T-cell (primary cell): ENCODE measurements at regions not wholly inside any gene's neighbourhood (a gene's known extent, or its start where the extent isn't known, plus 50 kb on each side); places are given as distances from the start of the nearest gene placed in this dataset.

ENCODE experiments used
- ATAC-seq, 4 experiments: fragments of 200-7000 bp in 3 of 4; fragments of 150-1000 bp in 1 of 4; cut with Tn5 transposase; replicated peaks in 1 of 4; 1 replicate in 3 of 4; 2 replicates in 1 of 4; pipeline ENCODE4 v1.10.0; 2021; ENCODE audit warnings: moderate library complexity in 3 of 4, mild to moderate bottlenecking in 2 of 4, moderate number of reproducible peaks in 1 of 4
- CTCF ChIA-PET, 2 donors: fragments of 300-600 bp; sonication (Branson Sonifier 250); formaldehyde crosslinking; loops; one replicate each; lab custom pipeline; 2022; ENCODE audit warnings: antibody characterized with exemption in 2 of 2; lab: Charles Lee
- POLR2A ChIA-PET, 2 donors: fragments of 300-600 bp; sonication (Branson Sonifier 250); formaldehyde crosslinking; loops; one replicate each; lab custom pipeline; 2022; ENCODE audit warnings: antibody characterized with exemption in 2 of 2; lab: Charles Lee
- DNase-seq, 35 experiments: peaks; one replicate each; pipeline versions ENCODE4 v3.0.0 to v3.0.0-alpha.2; 2013 to 2023
- H3K27ac ChIP-seq: one replicate; pipeline ENCODE4 v1.5.1; 2013; ENCODE audit warnings: low read length
- H3K27me3 ChIP-seq, 2 experiments: replicated peaks in 1 of 2; 1 replicate in 1 of 2; 2 replicates in 1 of 2; pipeline versions ENCODE4 v1.6.1 to v1.7.0; 2013; ENCODE audit warnings: low read length in 1 of 2, mixed read lengths in 1 of 2; ENCODE audit not compliant: control insufficient read depth in 2 of 2, insufficient read depth in 2 of 2; ENCODE audit errors: extremely low read depth in 1 of 2
- H3K36me3 ChIP-seq, 2 donors: 1 replicate in 1 of 2; 2 replicates in 1 of 2; pipeline versions ENCODE4 v1.6.1 to v1.7.0; 2013; ENCODE audit warnings: low read length in 1 of 2; ENCODE audit not compliant: control insufficient read depth in 2 of 2, insufficient read depth in 1 of 2; ENCODE audit errors: extremely low read depth in 1 of 2
- H3K4me1 ChIP-seq, 2 experiments: 1 replicate in 1 of 2; 2 replicates in 1 of 2; pipeline versions ENCODE4 v1.6.1 to v1.7.0; 2013; ENCODE audit warnings: low read length in 2 of 2, mixed read lengths in 1 of 2; ENCODE audit not compliant: insufficient read depth in 2 of 2, control insufficient read depth in 1 of 2; ENCODE audit errors: extremely low read depth in 1 of 2
- H3K4me3 ChIP-seq, 2 donors: 1 replicate in 1 of 2; 2 replicates in 1 of 2; pipeline versions ENCODE4 v1.5.1 to v1.7.0; 2013; ENCODE audit warnings: mild to moderate bottlenecking in 2 of 2, low read length in 1 of 2, moderate library complexity in 1 of 2; ENCODE audit not compliant: control insufficient read depth in 1 of 2; ENCODE audit errors: extremely low read depth in 1 of 2
- H3K9me3 ChIP-seq: 2 replicates; pipeline ENCODE4 v1.7.0; 2013
- H3K27ac Mint-ChIP-seq, 2 donors: one replicate each; pipeline ENCODE4 v1.8.0; 2020 to 2021; ENCODE audit warnings: mild to moderate bottlenecking in 2 of 2, mixed read lengths in 2 of 2
- H3K27me3 Mint-ChIP-seq, 2 donors: one replicate each; pipeline ENCODE4 v1.8.0; 2021 to 2022; ENCODE audit warnings: mixed read lengths in 2 of 2
- H3K36me3 Mint-ChIP-seq: one replicate; pipeline ENCODE4 v1.8.0; 2021; ENCODE audit warnings: mixed read lengths
- H3K4me1 Mint-ChIP-seq, 3 donors: one replicate each; pipeline ENCODE4 v1.8.0; 2020 to 2022; ENCODE audit warnings: mixed read lengths in 3 of 3, mild to moderate bottlenecking in 1 of 3
- H3K4me3 Mint-ChIP-seq, 3 donors: one replicate each; pipeline ENCODE4 v1.8.0; 2020 to 2022; ENCODE audit warnings: mild to moderate bottlenecking in 3 of 3, mixed read lengths in 3 of 3, moderate library complexity in 3 of 3
- H3K9me3 Mint-ChIP-seq, 3 donors: one replicate each; pipeline ENCODE4 v1.8.0; 2020 to 2022; ENCODE audit warnings: mixed read lengths in 3 of 3
- WGBS: methylation state at CpG from one replicate; pipeline ENCODE4 v1.1.5; 2013; ENCODE audit warnings: missing lambda C conversion rate; ENCODE audit not compliant: insufficient coverage; 5-methylcytosine and 5-hydroxymethylcytosine counted together

DNA sequence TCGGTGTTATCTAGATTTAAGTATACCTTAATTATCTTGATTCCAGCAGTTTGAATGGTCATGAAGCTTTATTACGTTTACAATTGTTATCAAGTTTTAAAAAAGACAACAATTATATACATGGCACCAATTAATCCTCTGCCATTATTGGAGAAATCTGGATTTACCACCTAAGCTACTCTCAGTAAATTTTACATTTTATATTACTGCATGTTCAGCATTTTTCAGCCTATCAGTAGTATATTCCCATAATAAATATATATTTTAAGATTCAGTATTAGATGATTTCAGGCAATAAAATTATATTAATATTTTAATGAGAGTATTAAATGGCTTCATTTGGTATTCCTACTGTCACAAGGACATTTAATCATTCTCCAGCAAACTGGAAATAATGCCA lies 264.5 kb upstream of the PRDM9 start:
- no peak for DNase-seq
- H3K9me3 ChIP-seq: no peaks in the 10 kb centered on the region
- POLR2A ChIA-PET: no interaction called here
- no peak overlapping the region for H3K4me3 ChIP-seq
- no peaks in the 10 kb centered on the region for H3K4me1 Mint-ChIP-seq
- H3K27me3 Mint-ChIP-seq: no peaks in the 10 kb centered on the region
- H3K36me3 Mint-ChIP-seq: no peaks in the 10 kb centered on the region
- no CpG with 5 or more reads among the region's 2 CpGs for WGBS
- no peaks in the 10 kb centered on the region for H3K4me1 ChIP-seq
- H3K27ac ChIP-seq: no peak overlapping the region
- ATAC-seq: no peak
- H3K36me3 ChIP-seq: no peaks in the 10 kb centered on the region
- CTCF ChIA-PET: no interaction called here
- H3K27me3 ChIP-seq: no peaks in the 10 kb centered on the region
- H3K27ac Mint-ChIP-seq: no peak overlapping the region
- no peak overlapping the region for H3K4me3 Mint-ChIP-seq
- H3K9me3 Mint-ChIP-seq: peaks cover 9 to 27% (median 13%) of the 10 kb centered on the region in 3 donors

DNA sequence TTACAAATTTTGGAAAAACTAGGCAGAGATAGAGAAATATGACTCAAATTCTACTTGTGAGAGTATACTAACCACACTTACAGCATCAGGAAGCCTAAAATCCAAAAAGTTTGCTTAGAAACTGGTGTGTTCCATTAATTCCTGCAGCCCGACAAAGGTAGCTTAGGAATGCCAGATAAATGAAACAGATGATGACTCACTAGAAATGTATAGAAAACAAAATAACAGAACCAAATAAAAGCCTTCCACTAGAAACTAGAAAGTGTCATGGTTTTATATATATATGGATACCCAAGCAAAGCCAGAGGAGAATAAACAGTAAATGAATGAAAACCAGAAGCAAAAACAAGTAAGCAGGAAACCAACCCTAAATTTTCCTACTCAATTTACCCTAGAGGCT lies 272.2 kb upstream of the PRDM9 start:
- H3K9me3 ChIP-seq: no peaks in the 10 kb centered on the region
- DNase-seq: no peak
- WGBS: no CpG with 5 or more reads among the region's 1 CpG
- Mint-ChIP-seq H3K36me3 (no peaks in the 10 kb centered on the region), H3K27me3 (no peaks in the 10 kb centered on the region), H3K4me3 (no peak overlapping the region), H3K9me3 (peaks cover 3 to 29% (median 11%) of the 10 kb centered on the region in 3 donors), H3K27ac (no peak overlapping the region), H3K4me1 (no peaks in the 10 kb centered on the region)
- POLR2A ChIA-PET: no interaction called here
- H3K27me3 ChIP-seq: no peaks in the 10 kb centered on the region
- no peak overlapping the region for H3K4me3 ChIP-seq
- no peaks in the 10 kb centered on the region for H3K4me1 ChIP-seq
- no peak for ATAC-seq
- CTCF ChIA-PET: no interaction called here
- H3K36me3 ChIP-seq: no peaks in the 10 kb centered on the region
- no peak overlapping the region for H3K27ac ChIP-seq

DNA sequence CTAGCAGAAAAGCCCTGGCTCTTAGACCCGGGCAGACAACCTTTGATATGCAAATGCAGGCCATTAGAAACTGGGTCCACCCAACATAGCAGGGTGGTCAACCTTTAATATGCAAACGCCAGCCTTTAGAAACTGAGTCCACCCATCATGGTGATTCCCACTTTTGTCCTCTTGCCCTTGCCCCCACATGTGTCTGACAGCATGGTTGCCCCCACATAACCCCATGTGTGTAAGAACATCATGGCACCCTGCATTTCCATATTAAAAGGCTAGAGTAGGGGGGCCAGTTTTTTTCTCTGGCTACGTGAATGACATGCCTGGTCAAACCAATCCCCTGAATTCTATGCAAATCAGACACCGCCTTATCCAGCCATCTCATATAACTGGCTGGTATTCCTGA lies 273.2 kb upstream of the PRDM9 start:
- CTCF ChIA-PET: no interaction called here

DNA sequence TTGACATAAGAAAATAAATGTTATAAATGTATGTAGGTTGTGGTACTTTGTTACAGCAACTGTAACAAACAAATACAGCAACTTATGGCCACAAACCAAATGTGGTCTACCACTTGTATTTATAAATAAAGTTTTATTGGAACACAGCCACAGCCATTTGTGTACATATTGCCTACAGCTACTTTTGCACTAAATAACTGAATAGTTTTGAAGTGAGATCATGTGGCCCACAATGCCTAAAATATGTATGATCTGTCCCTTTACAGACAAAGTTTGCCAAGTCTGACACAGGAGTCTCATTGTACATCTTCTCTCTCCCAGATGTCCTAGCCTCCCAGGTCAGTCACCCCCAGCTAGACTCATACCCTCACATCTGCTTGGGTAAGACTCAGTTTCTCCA lies 283.6 kb upstream of the PRDM9 start:
- Histone ChIP-seq H3K36me3 (no peaks in the 10 kb centered on the region), H3K4me3 (no peak overlapping the region), H3K9me3 (no peaks in the 10 kb centered on the region), H3K4me1 (no peaks in the 10 kb centered on the region), H3K27me3 (no peaks in the 10 kb centered on the region), H3K27ac (no peak overlapping the region)
- Mint-ChIP-seq H3K27ac (no peak overlapping the region), H3K4me3 (no peak overlapping the region), H3K4me1 (no peaks in the 10 kb centered on the region), H3K36me3 (no peaks in the 10 kb centered on the region), H3K27me3 (no peaks in the 10 kb centered on the region), H3K9me3 (peaks cover 5 to 36% (median 11%) of the 10 kb centered on the region in 3 donors)
- ChIA-PET POLR2A (no interaction called here), CTCF (no interaction called here)
- DNase-seq: no peak
- ATAC-seq: no peak

More for the DNA sequence above, 273.2 kb upstream of the PRDM9 start:
- no peaks in the 10 kb centered on the region for H3K4me1 ChIP-seq
- POLR2A ChIA-PET: no interaction called here
- Mint-ChIP-seq H3K27me3 (no peaks in the 10 kb centered on the region), H3K4me3 (no peak overlapping the region), H3K27ac (no peak overlapping the region), H3K4me1 (no peaks in the 10 kb centered on the region), H3K36me3 (no peaks in the 10 kb centered on the region), H3K9me3 (peaks cover 3 to 29% (median 11%) of the 10 kb centered on the region in 3 donors)
- H3K36me3 ChIP-seq: no peaks in the 10 kb centered on the region
- ATAC-seq (no peak), DNase-seq (no peak)
- no peaks in the 10 kb centered on the region for H3K27me3 ChIP-seq
- H3K9me3 ChIP-seq: no peaks in the 10 kb centered on the region
- no peak overlapping the region for H3K27ac ChIP-seq
- no peak overlapping the region for H3K4me3 ChIP-seq
- 93% methylated on average over 2 of the region's 4 CpGs for WGBS

DNA sequence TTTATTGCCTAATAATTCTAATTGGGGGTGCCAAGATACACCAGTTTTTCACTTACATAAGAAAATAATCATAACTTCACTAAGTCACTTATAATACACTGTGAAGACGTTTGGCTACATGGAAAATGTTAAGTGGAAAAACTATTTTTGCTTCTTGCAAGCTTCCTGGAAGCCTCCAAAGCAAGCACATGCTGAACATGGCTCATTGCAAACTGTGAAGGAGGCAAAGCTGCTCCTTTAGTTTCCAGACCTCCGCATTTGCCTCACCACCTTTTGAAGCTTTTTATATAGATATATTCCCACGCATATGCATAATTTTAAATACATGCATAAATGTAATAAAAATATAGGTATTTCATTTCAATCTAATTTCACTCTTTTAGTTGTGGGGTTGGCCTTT lies 285.6 kb upstream of the PRDM9 start:
- WGBS: no CpG with 5 or more reads among the region's 3 CpGs
- H3K9me3 Mint-ChIP-seq: peaks cover 5 to 35% (median 23%) of the 10 kb centered on the region in 3 donors
- ATAC-seq (no peak), DNase-seq (no peak)
- Histone ChIP-seq H3K27ac (no peak overlapping the region), H3K4me1 (no peaks in the 10 kb centered on the region), H3K27me3 (no peaks in the 10 kb centered on the region), H3K36me3 (no peaks in the 10 kb centered on the region), H3K9me3 (no peaks in the 10 kb centered on the region), H3K4me3 (no peak overlapping the region)
- no peak overlapping the region for H3K27ac Mint-ChIP-seq
- CTCF ChIA-PET: no interaction called here
- H3K27me3 Mint-ChIP-seq: no peaks in the 10 kb centered on the region
- no peaks in the 10 kb centered on the region for H3K4me1 Mint-ChIP-seq
- POLR2A ChIA-PET: no interaction called here
- no peaks in the 10 kb centered on the region for H3K36me3 Mint-ChIP-seq
- H3K4me3 Mint-ChIP-seq: no peak overlapping the region

DNA sequence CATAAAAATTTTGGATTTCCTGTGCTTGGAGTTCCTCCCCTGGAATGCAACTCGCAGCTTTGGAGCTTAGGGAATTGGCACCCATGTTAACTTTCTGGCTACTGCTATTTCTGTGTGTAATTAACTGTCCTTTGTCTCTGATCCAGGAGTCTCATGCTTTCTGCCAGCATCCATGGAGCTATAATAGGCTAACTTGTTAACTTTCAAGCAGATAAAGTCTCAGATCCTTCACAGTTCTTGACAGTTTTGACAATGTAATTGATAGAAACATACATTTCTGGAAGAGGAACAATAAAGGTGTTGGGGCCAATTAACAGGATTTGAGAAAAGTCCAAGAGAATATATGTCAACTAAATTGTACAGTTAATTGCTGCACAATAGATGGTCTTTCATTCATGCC lies 290.2 kb upstream of the PRDM9 start:
- no peak for ATAC-seq
- no peak overlapping the region for H3K4me3 Mint-ChIP-seq
- 50% methylated on average over 1 of the region's 1 CpG for WGBS
- peaks cover 5 to 29% (median 28%) of the 10 kb centered on the region in 3 donors for H3K9me3 Mint-ChIP-seq
- ChIA-PET CTCF (no interaction called here), POLR2A (no interaction called here)
- no peaks in the 10 kb centered on the region for H3K4me1 Mint-ChIP-seq
- Histone ChIP-seq H3K27me3 (no peaks in the 10 kb centered on the region), H3K9me3 (no peaks in the 10 kb centered on the region), H3K4me3 (no peak overlapping the region), H3K27ac (no peak overlapping the region), H3K4me1 (no peaks in the 10 kb centered on the region), H3K36me3 (no peaks in the 10 kb centered on the region)
- no peaks in the 10 kb centered on the region for H3K27me3 Mint-ChIP-seq
- no peak overlapping the region for H3K27ac Mint-ChIP-seq
- no peaks in the 10 kb centered on the region for H3K36me3 Mint-ChIP-seq
- DNase-seq: no peak

DNA sequence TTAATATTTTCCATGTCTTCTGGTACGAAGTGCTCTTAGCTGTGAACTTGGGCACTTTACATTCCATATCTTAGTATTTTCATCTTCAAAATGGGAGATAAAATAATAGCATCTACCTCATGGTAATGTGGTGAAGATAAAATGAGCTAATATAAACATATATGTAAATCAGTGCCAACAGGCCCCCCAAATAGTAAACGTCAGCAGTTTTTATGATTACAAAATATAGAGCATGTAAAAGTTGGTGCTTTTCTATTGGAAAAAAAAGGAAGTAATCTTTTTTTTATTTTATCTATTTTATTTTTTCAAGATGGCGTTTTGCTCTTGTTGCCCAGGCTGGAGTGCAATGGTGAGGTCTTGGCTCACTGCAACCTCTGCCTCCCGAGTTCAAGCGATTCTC lies 291.1 kb upstream of the PRDM9 start:
- WGBS: 89% methylated on average over 3 of the region's 5 CpGs
- H3K9me3 Mint-ChIP-seq: peaks cover 10 to 35% (median 30%) of the 10 kb centered on the region in 3 donors
- no peaks in the 10 kb centered on the region for H3K36me3 Mint-ChIP-seq
- no peaks in the 10 kb centered on the region for H3K27me3 Mint-ChIP-seq
- no peaks in the 10 kb centered on the region for H3K4me1 Mint-ChIP-seq
- Histone ChIP-seq H3K27me3 (no peaks in the 10 kb centered on the region), H3K4me1 (no peaks in the 10 kb centered on the region), H3K27ac (no peak overlapping the region), H3K4me3 (no peak overlapping the region), H3K9me3 (no peaks in the 10 kb centered on the region), H3K36me3 (no peaks in the 10 kb centered on the region)
- no peak for DNase-seq
- no peak overlapping the region for H3K27ac Mint-ChIP-seq
- no peak overlapping the region for H3K4me3 Mint-ChIP-seq
- no peak for ATAC-seq
- POLR2A ChIA-PET: no interaction called here
- CTCF ChIA-PET: no interaction called here
